ENCODE measurements at regions not wholly inside any gene's neighbourhood (a gene's known extent, or its start where the extent isn't known, plus 50 kb on each side); places are given as distances from the start of the nearest gene placed in this dataset.

DNA sequence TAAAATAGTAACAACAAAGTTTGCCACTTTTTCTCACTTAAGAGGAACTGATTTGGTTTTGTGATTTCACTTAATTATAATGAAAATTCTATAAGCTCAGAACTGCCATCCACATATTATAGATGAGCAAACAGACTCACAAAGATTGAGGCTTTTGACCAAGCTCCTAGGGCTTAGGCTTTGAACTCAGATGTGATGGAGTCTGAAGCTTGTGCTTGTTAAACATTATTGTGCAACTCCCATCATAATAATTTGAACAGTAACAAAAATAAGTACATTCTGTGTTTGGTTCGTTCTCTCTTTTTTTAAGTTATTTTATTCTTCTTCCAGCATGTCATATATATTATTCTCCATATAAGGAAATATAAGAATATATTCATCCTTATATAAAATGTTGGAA, 403.4 kb downstream of the PTPRC start:
- no peak for ATAC-seq
- TF ChIP-seq ESRRG (CRISPR knock-in tag; IDR thresholded peaks at IDR 0.05) = no peak
- no peak for TF ChIP-seq OSR1 (CRISPR knock-in tag; IDR thresholded peaks at IDR 0.05)
- TF ChIP-seq BACH2 (CRISPR knock-in tag; IDR thresholded peaks at IDR 0.05; ENCODE audit: borderline replicate concordance) = no peak
- TF ChIP-seq SNAI2 (CRISPR knock-in tag; IDR thresholded peaks at IDR 0.05) = no peak
- TF ChIP-seq ZC3H10 (CRISPR knock-in tag; IDR thresholded peaks at IDR 0.05) = no peak
- no peak for TF ChIP-seq PATZ1 (CRISPR knock-in tag; IDR thresholded peaks at IDR 0.05; ENCODE audit: borderline replicate concordance)
- TF ChIP-seq TCF4 (CRISPR knock-in tag; IDR thresholded peaks at IDR 0.05; ENCODE audit: borderline replicate concordance) = no peak
- no peak for TF ChIP-seq ZNF70 (CRISPR knock-in tag; IDR thresholded peaks at IDR 0.05)
- TF ChIP-seq ZFP3 (CRISPR knock-in tag; IDR thresholded peaks at IDR 0.05) = no peak
- TF ChIP-seq CSRNP3 (CRISPR knock-in tag; IDR thresholded peaks at IDR 0.05) = no peak
- TF ChIP-seq, protein P1, sequence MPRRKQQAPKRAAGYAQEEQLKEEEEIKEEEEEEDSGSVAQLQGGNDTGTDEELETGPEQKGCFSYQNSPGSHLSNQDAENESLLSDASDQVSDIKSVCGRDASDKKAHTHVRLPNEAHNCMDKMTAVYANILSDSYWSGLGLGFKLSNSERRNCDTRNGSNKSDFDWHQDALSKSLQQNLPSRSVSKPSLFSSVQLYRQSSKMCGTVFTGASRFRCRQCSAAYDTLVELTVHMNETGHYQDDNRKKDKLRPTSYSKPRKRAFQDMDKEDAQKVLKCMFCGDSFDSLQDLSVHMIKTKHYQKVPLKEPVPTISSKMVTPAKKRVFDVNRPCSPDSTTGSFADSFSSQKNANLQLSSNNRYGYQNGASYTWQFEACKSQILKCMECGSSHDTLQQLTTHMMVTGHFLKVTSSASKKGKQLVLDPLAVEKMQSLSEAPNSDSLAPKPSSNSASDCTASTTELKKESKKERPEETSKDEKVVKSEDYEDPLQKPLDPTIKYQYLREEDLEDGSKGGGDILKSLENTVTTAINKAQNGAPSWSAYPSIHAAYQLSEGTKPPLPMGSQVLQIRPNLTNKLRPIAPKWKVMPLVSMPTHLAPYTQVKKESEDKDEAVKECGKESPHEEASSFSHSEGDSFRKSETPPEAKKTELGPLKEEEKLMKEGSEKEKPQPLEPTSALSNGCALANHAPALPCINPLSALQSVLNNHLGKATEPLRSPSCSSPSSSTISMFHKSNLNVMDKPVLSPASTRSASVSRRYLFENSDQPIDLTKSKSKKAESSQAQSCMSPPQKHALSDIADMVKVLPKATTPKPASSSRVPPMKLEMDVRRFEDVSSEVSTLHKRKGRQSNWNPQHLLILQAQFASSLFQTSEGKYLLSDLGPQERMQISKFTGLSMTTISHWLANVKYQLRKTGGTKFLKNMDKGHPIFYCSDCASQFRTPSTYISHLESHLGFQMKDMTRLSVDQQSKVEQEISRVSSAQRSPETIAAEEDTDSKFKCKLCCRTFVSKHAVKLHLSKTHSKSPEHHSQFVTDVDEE (CRISPR knock-in tag; IDR thresholded peaks at IDR 0.05) = no peak
- no peak for TF ChIP-seq RARB (CRISPR knock-in tag; IDR thresholded peaks at IDR 0.05)
- TF ChIP-seq CREB5 (CRISPR knock-in tag; IDR thresholded peaks at IDR 0.05; ENCODE audit: low read depth) = no peak
- no peak for TF ChIP-seq ZNF565 (CRISPR knock-in tag; conservative IDR thresholded peaks at IDR 0.05; ENCODE audit: low read depth)
- no peak for TF ChIP-seq ZNF8 (CRISPR knock-in tag; IDR thresholded peaks at IDR 0.05)
- no peak for TF ChIP-seq ARNTL (CRISPR knock-in tag; IDR thresholded peaks at IDR 0.05; ENCODE audit: borderline replicate concordance, low read depth)
- TF ChIP-seq, protein P2, sequence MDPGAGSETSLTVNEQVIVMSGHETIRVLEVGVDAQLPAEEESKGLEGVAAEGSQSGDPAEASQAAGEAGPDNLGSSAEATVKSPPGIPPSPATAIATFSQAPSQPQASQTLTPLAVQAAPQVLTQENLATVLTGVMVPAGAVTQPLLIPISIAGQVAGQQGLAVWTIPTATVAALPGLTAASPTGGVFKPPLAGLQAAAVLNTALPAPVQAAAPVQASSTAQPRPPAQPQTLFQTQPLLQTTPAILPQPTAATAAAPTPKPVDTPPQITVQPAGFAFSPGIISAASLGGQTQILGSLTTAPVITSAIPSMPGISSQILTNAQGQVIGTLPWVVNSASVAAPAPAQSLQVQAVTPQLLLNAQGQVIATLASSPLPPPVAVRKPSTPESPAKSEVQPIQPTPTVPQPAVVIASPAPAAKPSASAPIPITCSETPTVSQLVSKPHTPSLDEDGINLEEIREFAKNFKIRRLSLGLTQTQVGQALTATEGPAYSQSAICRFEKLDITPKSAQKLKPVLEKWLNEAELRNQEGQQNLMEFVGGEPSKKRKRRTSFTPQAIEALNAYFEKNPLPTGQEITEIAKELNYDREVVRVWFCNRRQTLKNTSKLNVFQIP (CRISPR knock-in tag; IDR thresholded peaks at IDR 0.05; ENCODE audit: borderline replicate concordance, low read depth) = no peak
- no peak for TF ChIP-seq PPARA (CRISPR knock-in tag; IDR thresholded peaks at IDR 0.05; ENCODE audit: borderline replicate concordance)
- TF ChIP-seq TOX (CRISPR knock-in tag; IDR thresholded peaks at IDR 0.05; ENCODE audit: borderline replicate concordance) = no peak

DNA sequence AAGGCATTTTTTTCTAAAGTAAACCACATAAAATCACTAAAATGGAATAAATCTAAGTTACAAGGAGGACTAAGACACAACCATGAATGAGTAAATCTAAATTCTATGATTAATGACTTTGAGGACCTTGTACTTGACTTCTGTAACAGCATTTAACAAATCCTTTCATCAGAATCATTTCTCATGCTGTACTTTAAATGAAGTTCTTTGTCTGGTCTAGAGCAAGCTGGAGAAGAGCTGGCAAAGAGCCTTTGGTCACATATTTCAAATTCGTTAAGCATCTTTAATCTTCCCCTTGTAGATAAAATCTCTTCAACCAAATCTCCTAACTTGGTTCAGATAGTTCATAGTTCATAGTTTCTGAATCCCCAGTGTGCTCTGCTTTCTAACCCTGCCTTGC, 405.4 kb downstream of the PTPRC start:
- no peak for ATAC-seq
- no peak for TF ChIP-seq ESRRG (CRISPR knock-in tag; IDR thresholded peaks at IDR 0.05)
- no peak for TF ChIP-seq ZFP3 (CRISPR knock-in tag; IDR thresholded peaks at IDR 0.05)
- TF ChIP-seq PATZ1 (CRISPR knock-in tag; IDR thresholded peaks at IDR 0.05; ENCODE audit: borderline replicate concordance) = no peak
- TF ChIP-seq, protein P2 (CRISPR knock-in tag; IDR thresholded peaks at IDR 0.05; ENCODE audit: borderline replicate concordance, low read depth) = no peak
- TF ChIP-seq RARB (CRISPR knock-in tag; IDR thresholded peaks at IDR 0.05) = no peak
- TF ChIP-seq ZNF8 (CRISPR knock-in tag; IDR thresholded peaks at IDR 0.05) = no peak
- TF ChIP-seq TCF4 (CRISPR knock-in tag; IDR thresholded peaks at IDR 0.05; ENCODE audit: borderline replicate concordance) = no peak
- no peak for TF ChIP-seq TOX (CRISPR knock-in tag; IDR thresholded peaks at IDR 0.05; ENCODE audit: borderline replicate concordance)
- no peak for TF ChIP-seq SNAI2 (CRISPR knock-in tag; IDR thresholded peaks at IDR 0.05)
- no peak for TF ChIP-seq BACH2 (CRISPR knock-in tag; IDR thresholded peaks at IDR 0.05; ENCODE audit: borderline replicate concordance)
- TF ChIP-seq ZNF565 (CRISPR knock-in tag; conservative IDR thresholded peaks at IDR 0.05; ENCODE audit: low read depth) = no peak
- no peak for TF ChIP-seq ARNTL (CRISPR knock-in tag; IDR thresholded peaks at IDR 0.05; ENCODE audit: borderline replicate concordance, low read depth)
- TF ChIP-seq OSR1 (CRISPR knock-in tag; IDR thresholded peaks at IDR 0.05) = no peak
- TF ChIP-seq CSDC2 (CRISPR knock-in tag; IDR thresholded peaks at IDR 0.05) = no peak
- TF ChIP-seq ZFP30 (CRISPR knock-in tag; IDR thresholded peaks at IDR 0.05) = no peak
- TF ChIP-seq, protein P1 (CRISPR knock-in tag; IDR thresholded peaks at IDR 0.05) = no peak
- TF ChIP-seq ISL1 (CRISPR knock-in tag; IDR thresholded peaks at IDR 0.05) = no peak
- TF ChIP-seq PPARA (CRISPR knock-in tag; IDR thresholded peaks at IDR 0.05; ENCODE audit: borderline replicate concordance) = no peak
- TF ChIP-seq ZC3H10 (CRISPR knock-in tag; IDR thresholded peaks at IDR 0.05) = no peak
